ENCODE measurements at regions not wholly inside any gene's neighbourhood (a gene's known extent, or its start where the extent isn't known, plus 50 kb on each side); places are given as distances from the start of the nearest gene placed in this dataset.

GRCh38 chr4:125847518-125847917, 532.8 kb downstream of the FAT4 start:
- DNase-seq (ENCODE audit: low read depth), result no peak
- no peak for TF ChIP-seq CTCF (conservative IDR thresholded peaks at IDR 0.05; ENCODE audit: low read depth, low read length)
- no peak overlapping the region for H3K4me3 ChIP-seq (ENCODE audit: low read depth, low read length)

GRCh38 chr4:125849869-125850268, 535.1 kb downstream of the FAT4 start:
- TF ChIP-seq CTCF (conservative IDR thresholded peaks at IDR 0.05; ENCODE audit: low read depth, low read length), result no peak
- no peak for DNase-seq (ENCODE audit: low read depth)
- H3K4me3 ChIP-seq (ENCODE audit: low read depth, low read length), result no peak overlapping the region

GRCh38 chr4:125891597-125892258, 577.0 kb downstream of the FAT4 start:
- H3K4me3 ChIP-seq (ENCODE audit: low read depth, low read length), result no peak overlapping the region
- no peak for TF ChIP-seq CTCF (conservative IDR thresholded peaks at IDR 0.05; ENCODE audit: low read depth, low read length)
- DNase-seq (ENCODE audit: low read depth), result no peak

- DNase-seq (ENCODE audit: low read depth), result no peak
- no peak for TF ChIP-seq CTCF (conservative IDR thresholded peaks at IDR 0.05; ENCODE audit: low read depth, low read length)
- H3K4me3 ChIP-seq (ENCODE audit: low read depth, low read length), result no peak overlapping the region
These were observed 590.0 kb downstream of the FAT4 start for GRCh38 chr4:125904802-125905201.

GRCh38 chr4:125911058-125911457, 596.3 kb downstream of the FAT4 start:
- TF ChIP-seq CTCF (conservative IDR thresholded peaks at IDR 0.05; ENCODE audit: low read depth, low read length), result no peak
- DNase-seq (ENCODE audit: low read depth), result no peak
- no peak overlapping the region for H3K4me3 ChIP-seq (ENCODE audit: low read depth, low read length)

GRCh38 chr4:125911481-125911880, 596.7 kb downstream of the FAT4 start:
- H3K4me3 ChIP-seq (ENCODE audit: low read depth, low read length), result no peak overlapping the region
- no peak for DNase-seq (ENCODE audit: low read depth)
- no peak for TF ChIP-seq CTCF (conservative IDR thresholded peaks at IDR 0.05; ENCODE audit: low read depth, low read length)

GRCh38 chr4:125917559-125917958, 602.8 kb downstream of the FAT4 start:
- no peak overlapping the region for H3K4me3 ChIP-seq (ENCODE audit: low read depth, low read length)
- no peak for DNase-seq (ENCODE audit: low read depth)
- TF ChIP-seq CTCF (conservative IDR thresholded peaks at IDR 0.05; ENCODE audit: low read depth, low read length), result no peak
